ENCODE measurements at regions not wholly inside any gene's neighbourhood (a gene's known extent, or its start where the extent isn't known, plus 50 kb on each side); places are given as distances from the start of the nearest gene placed in this dataset.

GRCh38 chr16:55043499-55043898 is 112.8 kb downstream of the IRX5 start:
- H3K4me3 ChIP-seq (ENCODE audit: control insufficient read depth, low read depth, low read length) = no peak overlapping the region
- TF ChIP-seq CTCF (conservative IDR thresholded peaks at IDR 0.05; ENCODE audit: control insufficient read depth, insufficient read depth, low read depth, low read length) = no peak
- DNase-seq (ENCODE audit: low read depth) = no peak

GRCh38 chr16:55044201-55044975 is 113.7 kb downstream of the IRX5 start:
- no peak for TF ChIP-seq CTCF (conservative IDR thresholded peaks at IDR 0.05; ENCODE audit: control insufficient read depth, insufficient read depth, low read depth, low read length)
- H3K4me3 ChIP-seq (ENCODE audit: control insufficient read depth, low read depth, low read length) = no peak overlapping the region
- DNase-seq (ENCODE audit: low read depth) = no peak

- H3K4me3 ChIP-seq (ENCODE audit: control insufficient read depth, low read depth, low read length) = no peak overlapping the region
- DNase-seq (ENCODE audit: low read depth) = no peak
- no peak for TF ChIP-seq CTCF (conservative IDR thresholded peaks at IDR 0.05; ENCODE audit: control insufficient read depth, insufficient read depth, low read depth, low read length)
Measured at GRCh38 chr16:55045329-55045728, 114.7 kb downstream of the IRX5 start.

- DNase-seq (ENCODE audit: low read depth) = no peak
- no peak overlapping the region for H3K4me3 ChIP-seq (ENCODE audit: control insufficient read depth, low read depth, low read length)
- no peak for TF ChIP-seq CTCF (conservative IDR thresholded peaks at IDR 0.05; ENCODE audit: control insufficient read depth, insufficient read depth, low read depth, low read length)
Measured at GRCh38 chr16:55045756-55046460, 115.2 kb downstream of the IRX5 start.

GRCh38 chr16:55046513-55046912 is 115.8 kb downstream of the IRX5 start:
- no peak overlapping the region for H3K4me3 ChIP-seq (ENCODE audit: control insufficient read depth, low read depth, low read length)
- no peak for DNase-seq (ENCODE audit: low read depth)
- TF ChIP-seq CTCF (conservative IDR thresholded peaks at IDR 0.05; ENCODE audit: control insufficient read depth, insufficient read depth, low read depth, low read length) = no peak

- DNase-seq (ENCODE audit: low read depth) = no peak
- H3K4me3 ChIP-seq (ENCODE audit: control insufficient read depth, low read depth, low read length) = no peak overlapping the region
- no peak for TF ChIP-seq CTCF (conservative IDR thresholded peaks at IDR 0.05; ENCODE audit: control insufficient read depth, insufficient read depth, low read depth, low read length)
Measured at GRCh38 chr16:55046916-55047315, 116.3 kb downstream of the IRX5 start.
